ENCODE measurements at regions not wholly inside any gene's neighbourhood (a gene's known extent, or its start where the extent isn't known, plus 50 kb on each side); places are given as distances from the start of the nearest gene placed in this dataset.
A peak's percentile ranks its signal among the peaks of the same experiment; 100 is the strongest.

DNA sequence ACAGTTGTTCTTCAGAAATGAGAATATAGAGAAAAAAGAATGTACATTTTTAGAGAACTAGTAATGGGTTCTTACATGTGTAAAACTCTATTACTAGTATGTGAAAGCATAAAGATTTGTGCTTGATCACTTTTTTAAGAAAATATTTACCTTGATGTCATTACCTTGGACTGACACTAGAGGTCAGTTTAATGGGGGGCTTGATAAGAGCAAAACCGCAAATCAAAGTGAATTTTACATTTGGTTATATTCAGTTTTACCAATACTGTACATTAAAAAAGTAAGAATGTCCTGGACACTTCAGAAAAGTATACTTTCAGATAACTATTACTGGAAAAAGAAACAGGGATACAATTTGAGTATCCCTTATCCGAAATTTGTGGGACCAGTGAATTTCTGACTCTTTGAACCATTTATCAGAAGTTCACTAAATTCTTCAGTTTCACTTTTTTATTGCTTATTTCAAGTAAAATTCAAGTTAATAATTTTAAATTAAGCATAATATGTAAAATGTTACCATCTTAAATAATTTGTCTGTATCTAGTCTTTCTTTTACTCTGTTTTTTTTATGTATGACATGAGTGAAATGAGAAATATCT lies 1149.5 kb downstream of the DSC3 start:
- H4K20me1 ChIP-seq (ENCODE audit: control insufficient read depth, insufficient read depth, low read depth, low read length): no peaks in the 10 kb centered on the region
- H3K9me3 ChIP-seq (ENCODE audit: control insufficient read depth, insufficient read depth, low read length): no peaks in the 10 kb centered on the region
- H3K4me2 ChIP-seq (ENCODE audit: low read length): no peak overlapping the region
- no peaks in the 10 kb centered on the region for H3K36me3 ChIP-seq (ENCODE audit: control insufficient read depth, low read length)
- no peaks in the 10 kb centered on the region for H3K79me2 ChIP-seq (ENCODE audit: control insufficient read depth, low read length)
- no peaks in the 10 kb centered on the region for H3K4me1 ChIP-seq (ENCODE audit: control insufficient read depth, low read length)
- H3F3A ChIP-seq (ENCODE audit: control insufficient read depth, insufficient read depth): no peaks in the 10 kb centered on the region
- H3K27me3 ChIP-seq (ENCODE audit: control insufficient read depth, low read length): no peaks in the 10 kb centered on the region
- H3K9me2 ChIP-seq (replicated peaks; ENCODE audit: control insufficient read depth, low read length): no peaks in the 10 kb centered on the region
- H3K27ac ChIP-seq (ENCODE audit: low read depth, low read length): no peak overlapping the region
- TF ChIP-seq EZH2phosphoT487 (IDR thresholded peaks at IDR 0.05; ENCODE audit: borderline replicate concordance, low read length): no peak
- TF ChIP-seq CTCF (IDR thresholded peaks at IDR 0.05; ENCODE audit: low read depth, low read length, poor library complexity, severe bottlenecking): peak; percentile 52
- H3K4me3 ChIP-seq (ENCODE audit: low read length): no peak overlapping the region

GRCh38 chr18:29883114-29883513 lies 1159.4 kb downstream of the DSC3 start:
- no peaks in the 10 kb centered on the region for H3F3A ChIP-seq (ENCODE audit: control insufficient read depth, insufficient read depth)
- H3K9me2 ChIP-seq (replicated peaks; ENCODE audit: control insufficient read depth, low read length): no peaks in the 10 kb centered on the region
- H3K4me3 ChIP-seq (ENCODE audit: low read length): no peak overlapping the region
- no peak overlapping the region for H3K4me2 ChIP-seq (ENCODE audit: low read length)
- H3K79me2 ChIP-seq (ENCODE audit: control insufficient read depth, low read length): no peaks in the 10 kb centered on the region
- H3K4me1 ChIP-seq (ENCODE audit: control insufficient read depth, low read length): no peaks in the 10 kb centered on the region
- no peak for TF ChIP-seq CTCF (IDR thresholded peaks at IDR 0.05; ENCODE audit: low read depth, low read length, poor library complexity, severe bottlenecking)
- TF ChIP-seq EZH2phosphoT487 (IDR thresholded peaks at IDR 0.05; ENCODE audit: borderline replicate concordance, low read length): no peak
- no peaks in the 10 kb centered on the region for H4K20me1 ChIP-seq (ENCODE audit: control insufficient read depth, insufficient read depth, low read depth, low read length)
- no peak overlapping the region for H3K27ac ChIP-seq (ENCODE audit: low read depth, low read length)
- H3K9me3 ChIP-seq (ENCODE audit: control insufficient read depth, insufficient read depth, low read length): no peaks in the 10 kb centered on the region
- H3K36me3 ChIP-seq (ENCODE audit: control insufficient read depth, low read length): no peaks in the 10 kb centered on the region
- no peaks in the 10 kb centered on the region for H3K27me3 ChIP-seq (ENCODE audit: control insufficient read depth, low read length)

- no peaks in the 10 kb centered on the region for H3K36me3 ChIP-seq (ENCODE audit: control insufficient read depth, low read length)
- H3K4me2 ChIP-seq (ENCODE audit: low read length): no peak overlapping the region
- no peaks in the 10 kb centered on the region for H3K27me3 ChIP-seq (ENCODE audit: control insufficient read depth, low read length)
- H3K4me3 ChIP-seq (ENCODE audit: low read length): no peak overlapping the region
- H3F3A ChIP-seq (ENCODE audit: control insufficient read depth, insufficient read depth): no peaks in the 10 kb centered on the region
- H3K27ac ChIP-seq (ENCODE audit: low read depth, low read length): no peak overlapping the region
- no peaks in the 10 kb centered on the region for H3K4me1 ChIP-seq (ENCODE audit: control insufficient read depth, low read length)
- H3K9me3 ChIP-seq (ENCODE audit: control insufficient read depth, insufficient read depth, low read length): no peaks in the 10 kb centered on the region
- no peaks in the 10 kb centered on the region for H3K79me2 ChIP-seq (ENCODE audit: control insufficient read depth, low read length)
- TF ChIP-seq EZH2phosphoT487 (IDR thresholded peaks at IDR 0.05; ENCODE audit: borderline replicate concordance, low read length): no peak
- TF ChIP-seq CTCF (IDR thresholded peaks at IDR 0.05; ENCODE audit: low read depth, low read length, poor library complexity, severe bottlenecking): no peak
- no peaks in the 10 kb centered on the region for H4K20me1 ChIP-seq (ENCODE audit: control insufficient read depth, insufficient read depth, low read depth, low read length)
- H3K9me2 ChIP-seq (replicated peaks; ENCODE audit: control insufficient read depth, low read length): no peaks in the 10 kb centered on the region
These were observed 1159.9 kb downstream of the DSC3 start for GRCh38 chr18:29882620-29883019.

All from DOHH2 (cell line).